ENCODE measurements at regions not wholly inside any gene's neighbourhood (a gene's known extent, or its start where the extent isn't known, plus 50 kb on each side); places are given as distances from the start of the nearest gene placed in this dataset.

DNA sequence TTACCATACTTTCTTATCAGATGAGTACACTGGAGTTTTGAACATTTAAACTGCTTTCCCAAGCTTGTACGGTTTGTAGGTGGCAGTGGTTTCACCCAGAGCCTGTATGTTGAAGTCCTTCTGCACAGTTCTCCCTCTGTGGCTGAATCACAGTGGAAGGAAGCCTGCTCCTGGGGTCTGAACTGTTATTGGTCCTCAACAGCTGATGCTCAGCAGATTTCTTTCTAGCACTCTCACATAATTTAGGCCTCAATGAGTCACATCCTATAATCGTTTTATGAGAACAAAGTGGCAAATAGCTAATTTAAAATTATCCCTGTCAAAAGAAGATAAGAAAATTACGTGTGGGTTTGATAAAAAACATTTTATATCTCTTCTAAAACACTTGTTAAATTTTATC, 229.7 kb downstream of the TLE4 start:
- H3K9me3 ChIP-seq (ENCODE audit: control insufficient read depth, low read depth, low read length) = no peaks in the 10 kb centered on the region
- no peaks in the 10 kb centered on the region for H3K9me3 Mint-ChIP-seq
- no peak overlapping the region for H3K4me2 ChIP-seq (ENCODE audit: insufficient read depth, insufficient read length, low read length)
- no peak overlapping the region for H2BK20ac ChIP-seq (ENCODE audit: low read depth, low read length, poor library complexity, severe bottlenecking)
- no peak overlapping the region for H2BK5ac ChIP-seq (ENCODE audit: insufficient read length, low read length)
- H3K14ac ChIP-seq (ENCODE audit: insufficient read depth, low read length) = no peak overlapping the region
- no peaks in the 10 kb centered on the region for H3K4me1 ChIP-seq (ENCODE audit: insufficient read depth, low read length)
- 0 out of 2 replicates have a peak, but pooled peaks cover 3% of the 10 kb centered on the region for H3K79me2 ChIP-seq (ENCODE audit: insufficient read depth, low read length)
- no peak overlapping the region for H3T11ph ChIP-seq (ENCODE audit: low read length)
- no peak for DNase-seq
- no peak overlapping the region for H4K91ac ChIP-seq (ENCODE audit: insufficient read length, low read depth, low read length)
- H3K4ac ChIP-seq (ENCODE audit: low read depth, low read length) = no peak overlapping the region
- no peaks in the 10 kb centered on the region for H3K27me3 ChIP-seq (ENCODE audit: insufficient read depth, low read length)
- H3K27me3 Mint-ChIP-seq (ENCODE audit: low read depth) = no peaks in the 10 kb centered on the region
- no peaks in the 10 kb centered on the region for H3K36me3 Mint-ChIP-seq (ENCODE audit: insufficient read depth in 1 of 3, low read depth in 3 of 3)
- no peak overlapping the region for H2BK120ac ChIP-seq (ENCODE audit: low read depth, low read length, poor library complexity, severe bottlenecking)
- no peak overlapping the region for H3K56ac ChIP-seq (ENCODE audit: insufficient read length, low read depth, low read length)
- no peak overlapping the region for H2BK15ac ChIP-seq (ENCODE audit: low read depth, low read length)
- no peak overlapping the region for H3K9ac ChIP-seq (ENCODE audit: extremely low read depth, insufficient read length, low read length)
- H2AFZ ChIP-seq (ENCODE audit: low read length) = no peak overlapping the region
- H3K79me1 ChIP-seq (ENCODE audit: insufficient read depth, low read depth, low read length, poor library complexity, severe bottlenecking) = no peaks in the 10 kb centered on the region
- no peak overlapping the region for H3K27ac Mint-ChIP-seq
- H3K18ac ChIP-seq (ENCODE audit: insufficient read length, low read depth, low read length) = no peak overlapping the region
- no peaks in the 10 kb centered on the region for H4K20me1 ChIP-seq (ENCODE audit: control insufficient read depth, insufficient read depth, insufficient read length)
- H3K23me2 ChIP-seq (ENCODE audit: insufficient read length, low read depth, low read length, poor library complexity, severe bottlenecking) = no peaks in the 10 kb centered on the region
- H3K23ac ChIP-seq (ENCODE audit: insufficient read length, low read depth, low read length) = no peak overlapping the region
- H4K8ac ChIP-seq (replicated peaks; ENCODE audit: insufficient read length, low read depth, low read length) = no peak overlapping the region
- TF ChIP-seq, protein P1, sequence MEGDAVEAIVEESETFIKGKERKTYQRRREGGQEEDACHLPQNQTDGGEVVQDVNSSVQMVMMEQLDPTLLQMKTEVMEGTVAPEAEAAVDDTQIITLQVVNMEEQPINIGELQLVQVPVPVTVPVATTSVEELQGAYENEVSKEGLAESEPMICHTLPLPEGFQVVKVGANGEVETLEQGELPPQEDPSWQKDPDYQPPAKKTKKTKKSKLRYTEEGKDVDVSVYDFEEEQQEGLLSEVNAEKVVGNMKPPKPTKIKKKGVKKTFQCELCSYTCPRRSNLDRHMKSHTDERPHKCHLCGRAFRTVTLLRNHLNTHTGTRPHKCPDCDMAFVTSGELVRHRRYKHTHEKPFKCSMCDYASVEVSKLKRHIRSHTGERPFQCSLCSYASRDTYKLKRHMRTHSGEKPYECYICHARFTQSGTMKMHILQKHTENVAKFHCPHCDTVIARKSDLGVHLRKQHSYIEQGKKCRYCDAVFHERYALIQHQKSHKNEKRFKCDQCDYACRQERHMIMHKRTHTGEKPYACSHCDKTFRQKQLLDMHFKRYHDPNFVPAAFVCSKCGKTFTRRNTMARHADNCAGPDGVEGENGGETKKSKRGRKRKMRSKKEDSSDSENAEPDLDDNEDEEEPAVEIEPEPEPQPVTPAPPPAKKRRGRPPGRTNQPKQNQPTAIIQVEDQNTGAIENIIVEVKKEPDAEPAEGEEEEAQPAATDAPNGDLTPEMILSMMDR (conservative IDR thresholded peaks at IDR 0.05) = no peak
- no peak overlapping the region for H3K27ac ChIP-seq (ENCODE audit: insufficient read length, low read depth, low read length)
- no peak overlapping the region for H2AK5ac ChIP-seq (ENCODE audit: insufficient read length, low read length)
- no peak overlapping the region for H3K4me3 Mint-ChIP-seq
- no peak overlapping the region for H4K5ac ChIP-seq (ENCODE audit: insufficient read length, low read depth, low read length)
- no CpG with 5 or more reads among the region's 3 CpGs for WGBS (ENCODE audit: extremely low coverage, insufficient read length, low lambda C conversion rate)
- no peaks in the 10 kb centered on the region for H3K4me1 Mint-ChIP-seq
- no peak overlapping the region for H2BK12ac ChIP-seq (ENCODE audit: insufficient read length, low read depth, low read length)

Data from H9 (cell line).